Activated CD8-positive, alpha-beta T cell treated with anti-CD3 and anti-CD28 coated beads for 36 hours (primary cell): ENCODE measurements at regions not wholly inside any gene's neighbourhood (a gene's known extent, or its start where the extent isn't known, plus 50 kb on each side); places are given as distances from the start of the nearest gene placed in this dataset.

Experiments used
- ATAC-seq: fragments of 200-7000 bp; cut with Tn5 transposase; one replicate; pipeline ENCODE4 v1.10.0; 2021; ENCODE audit warnings: mild to moderate bottlenecking, moderate library complexity
- CTCF ChIA-PET: fragments of 350-600 bp; sonication (Branson Sonifier 250); formaldehyde crosslinking; loops from one replicate; lab custom pipeline; 2021; ENCODE audit warnings: antibody characterized with exemption; lab: Charles Lee
- POLR2A ChIA-PET: fragments of 350-600 bp; sonication (Branson Sonifier 250); formaldehyde crosslinking; loops from one replicate; lab custom pipeline; 2021; ENCODE audit warnings: antibody characterized with exemption; lab: Charles Lee
- DNase-seq: peaks from one replicate; pipeline ENCODE4 v3.0.0-alpha.2; 2020
- H3K27ac Mint-ChIP-seq: one replicate; pipeline ENCODE4 v1.8.0; 2021; ENCODE audit warnings: mild to moderate bottlenecking, mixed read lengths
- H3K27me3 Mint-ChIP-seq: one replicate; pipeline ENCODE4 v1.8.0; 2021; ENCODE audit warnings: mixed read lengths
- H3K36me3 Mint-ChIP-seq: one replicate; pipeline ENCODE4 v1.8.0; 2021; ENCODE audit warnings: low read depth, mixed read lengths
- H3K4me1 Mint-ChIP-seq: one replicate; pipeline ENCODE4 v1.8.0; 2021; ENCODE audit warnings: low read depth, mixed read lengths
- H3K4me3 Mint-ChIP-seq: one replicate; pipeline ENCODE4 v1.8.0; 2021; ENCODE audit warnings: mild to moderate bottlenecking, moderate library complexity, mixed read lengths
- H3K9me3 Mint-ChIP-seq: one replicate; pipeline ENCODE4 v1.8.0; 2021; ENCODE audit warnings: mixed read lengths
- intact Hi-C: fragments of 100-400 bp; cut with micrococcal nuclease; formaldehyde crosslinking; loops from one replicate; pipeline ENCODE4 v1.10.0; 2022
- TF ChIP-seq, protein P1 (sequence below): fragments of 200-600 bp; IDR thresholded peaks from one replicate; pipeline ENCODE4 v1.8.0; 2022; ENCODE audit warnings: antibody characterized with exemption, mild to moderate bottlenecking

DNA sequence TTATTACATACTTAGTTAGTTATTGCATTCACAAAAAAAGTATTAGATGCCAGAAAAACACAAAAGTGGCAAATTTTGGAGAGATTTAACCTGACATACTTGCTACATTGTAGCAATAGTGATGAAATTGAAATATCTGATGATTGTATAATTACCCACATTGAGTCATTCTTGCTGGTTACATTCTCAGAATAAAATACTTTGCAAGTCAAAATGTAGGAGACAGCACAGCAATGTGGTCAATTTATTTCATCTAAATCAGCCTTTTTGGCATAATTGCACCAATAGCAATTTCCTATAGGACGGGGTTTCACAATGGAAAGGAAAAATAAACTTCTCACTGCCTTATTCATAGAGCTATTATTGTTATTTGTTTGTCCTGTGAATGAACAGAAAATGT is 125.0 kb upstream of the ETV6 start:
- Mint-ChIP-seq H3K27me3 (peaks cover 1% of the 10 kb centered on the region), H3K4me1 (no peaks in the 10 kb centered on the region), H3K36me3 (no peaks in the 10 kb centered on the region), H3K27ac (no peak overlapping the region), H3K9me3 (no peaks in the 10 kb centered on the region), H3K4me3 (no peak overlapping the region)
- ChIA-PET POLR2A (no interaction called here), CTCF (no interaction called here)
- TF ChIP-seq, protein P1, sequence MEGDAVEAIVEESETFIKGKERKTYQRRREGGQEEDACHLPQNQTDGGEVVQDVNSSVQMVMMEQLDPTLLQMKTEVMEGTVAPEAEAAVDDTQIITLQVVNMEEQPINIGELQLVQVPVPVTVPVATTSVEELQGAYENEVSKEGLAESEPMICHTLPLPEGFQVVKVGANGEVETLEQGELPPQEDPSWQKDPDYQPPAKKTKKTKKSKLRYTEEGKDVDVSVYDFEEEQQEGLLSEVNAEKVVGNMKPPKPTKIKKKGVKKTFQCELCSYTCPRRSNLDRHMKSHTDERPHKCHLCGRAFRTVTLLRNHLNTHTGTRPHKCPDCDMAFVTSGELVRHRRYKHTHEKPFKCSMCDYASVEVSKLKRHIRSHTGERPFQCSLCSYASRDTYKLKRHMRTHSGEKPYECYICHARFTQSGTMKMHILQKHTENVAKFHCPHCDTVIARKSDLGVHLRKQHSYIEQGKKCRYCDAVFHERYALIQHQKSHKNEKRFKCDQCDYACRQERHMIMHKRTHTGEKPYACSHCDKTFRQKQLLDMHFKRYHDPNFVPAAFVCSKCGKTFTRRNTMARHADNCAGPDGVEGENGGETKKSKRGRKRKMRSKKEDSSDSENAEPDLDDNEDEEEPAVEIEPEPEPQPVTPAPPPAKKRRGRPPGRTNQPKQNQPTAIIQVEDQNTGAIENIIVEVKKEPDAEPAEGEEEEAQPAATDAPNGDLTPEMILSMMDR: no peak
- DNase-seq: no peak
- no peak for ATAC-seq
- intact Hi-C loops: no loop called here

DNA sequence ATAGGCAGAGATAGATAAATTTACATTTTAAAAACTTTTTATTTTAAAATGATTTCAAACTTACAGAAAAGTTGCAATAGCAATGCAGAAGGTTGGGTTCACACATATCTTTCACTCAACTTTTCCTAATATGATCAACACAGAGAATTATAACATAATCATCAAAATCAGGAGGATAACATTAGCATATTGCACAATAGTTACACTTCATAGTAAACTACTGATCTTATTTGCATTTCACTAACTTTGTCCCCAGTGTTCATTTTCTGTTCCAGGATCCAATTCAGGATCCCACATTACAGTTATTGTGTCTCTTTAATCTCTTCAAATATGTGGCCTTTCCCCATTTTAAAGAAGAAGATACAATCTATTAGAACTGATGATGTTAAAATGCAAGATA is 115.4 kb upstream of the ETV6 start:
- ChIA-PET POLR2A (no interaction called here), CTCF (interaction anchor here (1.0 kb wide), 1 partner anchor 11 kb away, joined by 3 read pairs; no protein-coding TSS in a partner anchor)
- H3K36me3 Mint-ChIP-seq: no peaks in the 10 kb centered on the region
- H3K4me1 Mint-ChIP-seq: no peaks in the 10 kb centered on the region
- ATAC-seq (no peak), DNase-seq (no peak)
- no peak overlapping the region for H3K27ac Mint-ChIP-seq
- H3K4me3 Mint-ChIP-seq: no peak overlapping the region
- intact Hi-C loops: no loop called here
- H3K9me3 Mint-ChIP-seq: no peaks in the 10 kb centered on the region
- TF ChIP-seq, protein P1: no peak
- H3K27me3 Mint-ChIP-seq: no peaks in the 10 kb centered on the region

DNA sequence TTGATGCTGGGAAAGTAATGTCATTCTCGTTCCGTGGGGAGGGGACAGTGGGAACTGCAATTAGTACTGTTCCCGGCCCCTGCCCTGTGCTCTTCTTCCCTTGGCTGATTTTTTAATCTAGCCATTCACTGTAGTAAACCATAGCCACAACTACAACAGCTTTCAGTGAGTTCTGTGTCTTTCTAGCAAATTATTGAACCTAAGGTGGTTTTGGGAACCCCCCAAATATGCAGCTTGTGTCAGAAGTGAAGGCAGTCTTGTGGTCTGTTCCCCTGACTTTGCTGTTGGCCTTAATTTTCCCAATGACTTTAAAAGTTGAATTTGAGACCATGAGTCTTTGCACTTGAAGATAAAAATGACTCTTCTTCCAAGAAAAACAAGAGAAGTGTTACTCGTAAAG is 114.3 kb upstream of the ETV6 start:
- TF ChIP-seq, protein P1: no peak
- ATAC-seq (no peak), DNase-seq (no peak)
- Mint-ChIP-seq H3K4me3 (no peak overlapping the region), H3K36me3 (no peaks in the 10 kb centered on the region), H3K27me3 (no peaks in the 10 kb centered on the region), H3K4me1 (no peaks in the 10 kb centered on the region), H3K27ac (no peak overlapping the region), H3K9me3 (no peaks in the 10 kb centered on the region)
- POLR2A ChIA-PET: no interaction called here
- CTCF ChIA-PET: interaction anchor here (1.4 kb wide), 1 partner anchor 306 kb away, joined by 3 read pairs; no protein-coding TSS in a partner anchor
- intact Hi-C loops: no loop called here

DNA sequence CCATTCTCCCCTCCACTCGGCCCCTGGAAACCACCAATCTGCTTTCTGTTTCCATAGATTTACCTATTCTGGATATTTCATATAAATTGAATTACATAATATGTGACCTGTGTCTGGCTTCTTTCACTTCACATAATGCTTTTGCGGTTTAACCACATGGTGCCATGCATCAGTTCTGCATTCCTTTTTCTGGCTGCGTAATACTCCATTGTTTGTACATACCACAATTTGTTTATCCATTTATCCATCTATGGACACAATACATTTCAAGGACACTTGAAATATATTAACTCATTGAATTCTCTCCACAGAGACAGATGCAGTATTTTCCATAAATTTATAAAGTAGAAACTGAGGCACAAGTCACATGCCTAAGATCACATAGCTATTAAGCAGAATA is 110.3 kb upstream of the ETV6 start:
- TF ChIP-seq, protein P1: no peak
- Mint-ChIP-seq H3K4me1 (peaks cover 18% of the 10 kb centered on the region), H3K4me3 (no peak overlapping the region), H3K36me3 (no peaks in the 10 kb centered on the region), H3K27me3 (no peaks in the 10 kb centered on the region), H3K9me3 (no peaks in the 10 kb centered on the region), H3K27ac (no peak overlapping the region)
- ChIA-PET CTCF (interaction anchor here (1.3 kb wide), 1 partner anchor 16 kb away, joined by 4 read pairs; no protein-coding TSS in a partner anchor), POLR2A (no interaction called here)
- intact Hi-C loops: no loop called here
- ATAC-seq: no peak
- no peak for DNase-seq

DNA sequence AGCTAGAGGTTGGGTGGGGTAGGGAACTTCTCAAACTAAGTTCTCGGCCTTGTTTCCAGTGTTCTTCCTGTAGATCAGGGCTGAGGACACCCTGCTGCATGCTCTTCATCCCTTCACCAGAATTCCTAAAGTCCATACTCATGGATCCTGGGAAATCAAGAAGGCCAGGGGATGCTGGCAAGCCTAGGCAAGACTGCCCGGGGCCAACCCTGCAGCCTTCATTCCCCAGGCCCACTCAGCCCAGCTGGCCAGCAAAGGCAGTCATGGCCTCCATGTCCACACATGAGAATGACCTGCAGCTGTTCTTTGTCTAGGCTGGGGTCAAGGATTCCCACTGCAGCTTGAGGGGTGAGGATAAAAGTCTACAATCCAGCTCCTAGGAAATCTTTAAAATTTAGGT is 109.3 kb upstream of the ETV6 start:
- Mint-ChIP-seq H3K4me1 (peaks cover 28% of the 10 kb centered on the region), H3K27ac (no peak overlapping the region), H3K4me3 (no peak overlapping the region), H3K9me3 (no peaks in the 10 kb centered on the region), H3K36me3 (no peaks in the 10 kb centered on the region), H3K27me3 (no peaks in the 10 kb centered on the region)
- TF ChIP-seq, protein P1: no peak
- DNase-seq (no peak), ATAC-seq (no peak)
- intact Hi-C loops: no loop called here
- CTCF ChIA-PET: interaction anchor here (1.3 kb wide), 1 partner anchor 15 kb away, joined by 4 read pairs; no protein-coding TSS in a partner anchor
- POLR2A ChIA-PET: no interaction called here
